Endodermal cell (in vitro differentiated cells): ENCODE measurements at regions not wholly inside any gene's neighbourhood (a gene's known extent, or its start where the extent isn't known, plus 50 kb on each side); places are given as distances from the start of the nearest gene placed in this dataset.

Experiments used
- DNase-seq: peaks from one replicate; pipeline ENCODE4 v3.0.0-alpha.2; 2017
- H3K27ac ChIP-seq: 2 replicates; pipeline ENCODE4 v1.5.1; 2013; ENCODE audit warnings: mild to moderate bottlenecking, low read depth, low read length, moderate library complexity
- H3K27me3 ChIP-seq: 2 replicates; pipeline ENCODE4 v1.6.1; 2013; ENCODE audit warnings: mild to moderate bottlenecking, low read length, moderate library complexity; ENCODE audit not compliant: insufficient read depth, control insufficient read depth, poor library complexity, severe bottlenecking
- H3K36me3 ChIP-seq: 2 replicates; pipeline ENCODE4 v1.7.0; 2013; ENCODE audit warnings: mild to moderate bottlenecking, low read length, moderate library complexity; ENCODE audit not compliant: control insufficient read depth, insufficient read depth
- H3K4me1 ChIP-seq: one replicate; pipeline ENCODE4 v1.7.0; 2013; ENCODE audit warnings: low read length; ENCODE audit not compliant: control insufficient read depth, insufficient read depth
- H3K4me3 ChIP-seq: 2 replicates; pipeline ENCODE4 v1.5.1; 2013; ENCODE audit warnings: mild to moderate bottlenecking, low read length, moderate library complexity
- H3K9ac ChIP-seq: 2 replicates; pipeline ENCODE4 v1.6.1; 2013; ENCODE audit warnings: mild to moderate bottlenecking, low read length, moderate library complexity; ENCODE audit not compliant: poor library complexity, severe bottlenecking; ENCODE audit errors: extremely low read depth
- H3K9me3 ChIP-seq: 2 replicates; pipeline ENCODE4 v1.6.1; 2013; ENCODE audit warnings: mild to moderate bottlenecking, low read length, moderate library complexity; ENCODE audit not compliant: control insufficient read depth
- H3K27ac Mint-ChIP-seq: 2 replicates; pipeline ENCODE4 v1.8.0; 2020; ENCODE audit warnings: mixed read lengths
- H3K27me3 Mint-ChIP-seq: 2 replicates; pipeline ENCODE4 v1.8.0; 2021; ENCODE audit warnings: mild to moderate bottlenecking, mixed read lengths; ENCODE audit not compliant: insufficient read depth
- H3K36me3 Mint-ChIP-seq: 2 replicates; pipeline ENCODE4 v1.8.0; 2020; ENCODE audit warnings: low read depth, mixed read lengths
- H3K4me1 Mint-ChIP-seq: 2 replicates; pipeline ENCODE4 v1.8.0; 2020; ENCODE audit warnings: mixed read lengths
- H3K4me3 Mint-ChIP-seq: 2 replicates; pipeline ENCODE4 v1.8.0; 2020; ENCODE audit warnings: mild to moderate bottlenecking, moderate library complexity, mixed read lengths
- H3K9me3 Mint-ChIP-seq: 2 replicates; pipeline ENCODE4 v1.8.0; 2020; ENCODE audit warnings: mild to moderate bottlenecking, mixed read lengths
- CTCF ChIP-seq: fragments of 200-600 bp; sonication (generic); conservative IDR thresholded peaks from 2 replicates; pipeline ENCODE4 v1.5.0; 2021; ENCODE audit warnings: antibody characterized with exemption, mild to moderate bottlenecking
- WGBS, 2 experiments: methylation state at CpG; one replicate each; pipeline versions ENCODE4 v1.1.5 to v1.1.7; 2013; ENCODE audit warnings: missing lambda C conversion rate in 2 of 2, mixed read lengths in 1 of 2; ENCODE audit not compliant: insufficient coverage in 1 of 2, insufficient read length in 1 of 2; 5-methylcytosine and 5-hydroxymethylcytosine counted together

GRCh38 chr6:113649880-113650609, 207.1 kb upstream of the MARCKS start:
- Histone ChIP-seq H3K27ac (peak overlapping the region; percentile 53), H3K4me3 (no peak overlapping the region), H3K36me3 (no peaks in the 10 kb centered on the region), H3K9me3 (peaks cover 6% of the 10 kb centered on the region), H3K9ac (no peak overlapping the region), H3K27me3 (no peaks in the 10 kb centered on the region), H3K4me1 (no peaks in the 10 kb centered on the region)
- 79 to 100% methylated on average over 1 to 6 of the region's 6 CpGs for WGBS, 2 experiments
- Mint-ChIP-seq H3K4me3 (no peak overlapping the region), H3K27me3 (peaks cover 5% of the 10 kb centered on the region), H3K9me3 (no peaks in the 10 kb centered on the region), H3K4me1 (peaks cover 3% of the 10 kb centered on the region), H3K36me3 (no peaks in the 10 kb centered on the region), H3K27ac (no peak overlapping the region)
- DNase-seq: no peak
- no peak for TF ChIP-seq CTCF

GRCh38 chr6:113650610-113650979, 206.6 kb upstream of the MARCKS start:
- WGBS, 2 experiments: 89 to 95% methylated on average over 4 to 8 of the region's 8 CpGs
- Mint-ChIP-seq H3K27ac (no peak overlapping the region), H3K4me3 (no peak overlapping the region), H3K27me3 (peaks cover 3% of the 10 kb centered on the region), H3K9me3 (no peaks in the 10 kb centered on the region), H3K4me1 (peaks cover 3% of the 10 kb centered on the region), H3K36me3 (no peaks in the 10 kb centered on the region)
- DNase-seq: no peak
- Histone ChIP-seq H3K36me3 (no peaks in the 10 kb centered on the region), H3K4me1 (no peaks in the 10 kb centered on the region), H3K4me3 (no peak overlapping the region), H3K9ac (no peak overlapping the region), H3K27ac (no peak overlapping the region), H3K27me3 (no peaks in the 10 kb centered on the region), H3K9me3 (peaks cover 6% of the 10 kb centered on the region)
- TF ChIP-seq CTCF: no peak

- no peak for TF ChIP-seq CTCF
- no peak overlapping the region for H3K27ac Mint-ChIP-seq
Measured at GRCh38 chr6:113651120-113651519, 206.0 kb upstream of the MARCKS start.

More at GRCh38 chr6:113651120-113651519, 206.0 kb upstream of the MARCKS start:
- no peaks in the 10 kb centered on the region for H3K4me1 ChIP-seq
- H3K9me3 ChIP-seq: peaks cover 6% of the 10 kb centered on the region
- Mint-ChIP-seq H3K4me1 (peaks cover 3% of the 10 kb centered on the region), H3K27me3 (peaks cover 3% of the 10 kb centered on the region), H3K9me3 (no peaks in the 10 kb centered on the region), H3K4me3 (no peak overlapping the region), H3K36me3 (no peaks in the 10 kb centered on the region)
- no peak overlapping the region for H3K4me3 ChIP-seq
- no peak overlapping the region for H3K27ac ChIP-seq
- H3K9ac ChIP-seq: no peak overlapping the region
- H3K36me3 ChIP-seq: no peaks in the 10 kb centered on the region
- no peaks in the 10 kb centered on the region for H3K27me3 ChIP-seq
- no peak for DNase-seq
- WGBS, 2 experiments: 77 to 100% methylated on average over 1 to 4 of the region's 4 CpGs
